ENCODE measurements at regions not wholly inside any gene's neighbourhood (a gene's known extent, or its start where the extent isn't known, plus 50 kb on each side); places are given as distances from the start of the nearest gene placed in this dataset.

GRCh38 chr12:88417531-88417930 lies 162.7 kb downstream of the KITLG start:
- TF ChIP-seq CTCF (IDR thresholded peaks at IDR 0.05) (no peak), POLR2A (IDR thresholded peaks at IDR 0.05) (no peak)
- 71 to 75% (median 74%) methylated on average over 5 of the region's 5 CpGs for WGBS, 4 donors
- no peak for DNase-seq
- H3K4me1 ChIP-seq (replicated peaks in 1 of 2): no peaks in the 10 kb centered on the region
- H3K9me3 ChIP-seq (replicated peaks in 1 of 3): no peaks in the 10 kb centered on the region
- intact Hi-C loops (cut with DNase I): no loop called here
- no peaks in the 10 kb centered on the region for H3K27me3 ChIP-seq
- H3K36me3 ChIP-seq (replicated peaks in 1 of 2): no peaks in the 10 kb centered on the region
- H3K27ac ChIP-seq: no peak overlapping the region
- H3K4me3 ChIP-seq: no peak overlapping the region

- no peaks in the 10 kb centered on the region for H3K27me3 ChIP-seq
- intact Hi-C loops (cut with DNase I): no loop called here
- H3K9me3 ChIP-seq (replicated peaks in 1 of 3): no peaks in the 10 kb centered on the region
- H3K4me1 ChIP-seq (replicated peaks in 1 of 2): no peaks in the 10 kb centered on the region
- no peak for DNase-seq
- no peak overlapping the region for H3K27ac ChIP-seq
- 77 to 88% (median 83%) methylated on average over 8 of the region's 8 CpGs for WGBS, 4 donors
- no peak overlapping the region for H3K4me3 ChIP-seq
- TF ChIP-seq POLR2A (IDR thresholded peaks at IDR 0.05) (no peak), CTCF (IDR thresholded peaks at IDR 0.05) (no peak)
- H3K36me3 ChIP-seq (replicated peaks in 1 of 2): no peaks in the 10 kb centered on the region
Measured at GRCh38 chr12:88418856-88419497, 161.3 kb downstream of the KITLG start.

- Histone ChIP-seq H3K27me3 (no peaks in the 10 kb centered on the region), H3K4me3 (no peak overlapping the region), H3K27ac (no peak overlapping the region), H3K4me1 (replicated peaks in 1 of 2) (no peaks in the 10 kb centered on the region), H3K9me3 (replicated peaks in 1 of 3) (no peaks in the 10 kb centered on the region), H3K36me3 (replicated peaks in 1 of 2) (no peaks in the 10 kb centered on the region)
- intact Hi-C loops (cut with DNase I): no loop called here
- 83 to 100% (median 93%) methylated on average over 1 of the region's 1 CpG for WGBS, 4 donors
- TF ChIP-seq CTCF (IDR thresholded peaks at IDR 0.05): no peak
- TF ChIP-seq POLR2A (IDR thresholded peaks at IDR 0.05): no peak
- DNase-seq: no peak
Measured at GRCh38 chr12:88419794-88420193, 160.5 kb downstream of the KITLG start.

GRCh38 chr12:88420457-88420856 lies 159.8 kb downstream of the KITLG start:
- no peak for TF ChIP-seq POLR2A (IDR thresholded peaks at IDR 0.05)
- TF ChIP-seq CTCF (IDR thresholded peaks at IDR 0.05): no peak
- DNase-seq: no peak
- H3K9me3 ChIP-seq (replicated peaks in 1 of 3): no peaks in the 10 kb centered on the region
- no peaks in the 10 kb centered on the region for H3K27me3 ChIP-seq
- H3K27ac ChIP-seq: no peak overlapping the region
- H3K36me3 ChIP-seq (replicated peaks in 1 of 2): no peaks in the 10 kb centered on the region
- H3K4me1 ChIP-seq (replicated peaks in 1 of 2): no peaks in the 10 kb centered on the region
- intact Hi-C loops (cut with DNase I): no loop called here
- H3K4me3 ChIP-seq: no peak overlapping the region

All from adrenal gland (tissue), 9 donors.